ENCODE measurements at regions not wholly inside any gene's neighbourhood (a gene's known extent, or its start where the extent isn't known, plus 50 kb on each side); places are given as distances from the start of the nearest gene placed in this dataset.

DNA sequence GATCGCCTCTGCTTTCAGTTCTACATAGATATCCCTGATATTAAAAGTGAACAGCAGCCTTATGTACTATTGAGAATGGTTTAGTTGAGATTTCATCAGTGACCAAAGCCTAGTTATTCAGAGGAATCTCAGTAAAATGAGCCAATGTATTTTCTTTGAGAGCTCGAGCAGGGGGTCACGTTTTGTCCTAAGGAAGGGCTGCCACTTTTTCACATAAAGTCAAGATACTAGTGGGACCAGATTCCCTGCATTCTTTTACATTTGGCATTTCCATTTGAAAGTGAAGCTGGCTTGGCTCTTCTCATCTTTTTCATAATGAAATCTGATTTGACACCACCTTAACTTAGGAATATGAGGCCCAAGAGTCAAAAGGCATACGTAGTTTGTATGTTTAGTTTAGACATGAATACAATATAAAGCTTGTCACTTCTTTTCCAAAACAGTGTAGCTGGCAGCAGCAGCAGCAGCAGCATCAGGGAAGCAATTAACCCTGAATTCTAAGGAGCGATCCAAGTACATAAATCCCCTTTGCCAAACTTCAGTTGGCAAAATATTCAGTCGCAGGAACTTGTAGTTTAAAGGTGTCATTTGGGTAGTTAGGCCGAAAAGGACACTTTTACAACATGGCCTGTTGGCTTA is 1752.2 kb upstream of the PCDH20 start:
- no peak for DNase-seq (ENCODE audit: low read depth in 4 of 4, low spot score in 3 of 4)

DNA sequence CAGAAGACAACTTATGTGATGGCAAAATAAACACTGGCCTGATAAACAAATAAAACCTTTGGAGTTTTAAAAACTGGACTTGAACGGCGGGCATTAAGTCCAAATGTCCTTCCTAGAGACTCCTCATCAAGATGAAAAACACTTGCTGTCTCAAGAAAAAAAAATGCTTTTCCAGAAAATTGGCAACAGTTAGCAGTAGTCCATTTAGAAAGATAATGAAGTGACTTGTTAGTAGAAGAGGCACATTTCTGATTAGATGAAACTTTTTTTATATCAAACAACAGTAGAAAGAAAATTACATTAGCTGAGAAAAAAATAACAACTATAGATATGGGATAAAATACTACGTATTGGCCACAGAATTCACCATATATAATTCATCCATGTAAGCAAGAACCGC is 1750.7 kb upstream of the PCDH20 start:
- DNase-seq (ENCODE audit: low read depth in 4 of 4, low spot score in 3 of 4), result no peak

DNA sequence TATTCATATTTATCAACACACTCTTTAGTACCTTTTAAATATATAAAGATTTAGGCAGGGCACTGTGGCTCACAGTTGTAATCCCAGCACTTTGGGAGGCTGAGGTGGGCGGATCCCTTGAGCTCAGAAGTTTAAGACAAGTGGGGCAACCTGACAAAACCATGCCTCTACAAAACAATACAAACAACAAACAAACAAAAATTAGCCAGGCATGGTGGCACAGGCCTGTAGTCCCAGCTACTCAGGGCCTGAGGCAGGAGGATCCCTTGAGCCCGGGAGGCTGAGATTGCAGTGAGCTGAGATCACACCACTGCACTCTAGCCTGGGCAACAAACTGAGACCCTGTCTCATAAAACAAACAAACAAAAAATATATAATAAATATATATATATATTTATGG is 1748.3 kb upstream of the PCDH20 start:
- no peak for DNase-seq (ENCODE audit: low read depth in 4 of 4, low spot score in 3 of 4)

DNA sequence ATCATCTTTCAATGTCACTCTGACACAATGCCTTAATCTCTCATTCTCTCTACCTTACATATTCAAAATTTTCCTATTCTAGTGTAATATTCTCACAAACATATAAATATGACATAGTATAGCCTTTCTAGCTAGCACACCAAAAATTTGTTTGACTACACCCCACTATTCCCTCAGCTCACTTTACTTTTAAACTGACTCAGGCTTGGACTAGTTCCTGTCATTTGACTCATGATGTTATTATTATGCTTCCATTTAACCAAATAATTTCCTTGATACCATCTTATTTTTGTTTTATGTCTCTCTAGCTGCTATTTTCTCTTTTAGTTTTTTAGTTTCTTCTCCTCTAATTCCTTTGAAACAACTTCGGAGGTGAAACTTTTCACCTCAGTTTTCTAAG is 1745.6 kb upstream of the PCDH20 start:
- DNase-seq (ENCODE audit: low read depth in 4 of 4, low spot score in 3 of 4), result no peak

DNA sequence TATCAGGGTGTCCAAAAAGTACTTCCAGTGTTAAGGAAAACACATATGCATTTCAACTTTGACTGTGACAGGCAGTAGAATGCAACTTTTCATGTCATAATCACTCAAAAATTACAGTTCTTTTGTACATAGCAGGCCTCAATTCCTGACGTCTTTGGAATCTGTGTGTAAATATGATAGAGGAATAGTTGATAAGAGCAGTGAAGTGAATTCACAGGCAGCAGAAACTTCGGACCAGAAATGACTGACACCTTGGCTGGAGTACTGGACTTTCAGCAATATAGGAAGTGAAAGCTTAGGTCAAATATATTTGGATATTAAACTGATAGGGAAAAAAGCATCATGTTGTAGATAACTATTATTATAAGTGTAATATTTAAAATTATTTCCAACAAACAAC is 1741.2 kb upstream of the PCDH20 start:
- no peak for DNase-seq (ENCODE audit: low read depth in 4 of 4, low spot score in 3 of 4)

DNA sequence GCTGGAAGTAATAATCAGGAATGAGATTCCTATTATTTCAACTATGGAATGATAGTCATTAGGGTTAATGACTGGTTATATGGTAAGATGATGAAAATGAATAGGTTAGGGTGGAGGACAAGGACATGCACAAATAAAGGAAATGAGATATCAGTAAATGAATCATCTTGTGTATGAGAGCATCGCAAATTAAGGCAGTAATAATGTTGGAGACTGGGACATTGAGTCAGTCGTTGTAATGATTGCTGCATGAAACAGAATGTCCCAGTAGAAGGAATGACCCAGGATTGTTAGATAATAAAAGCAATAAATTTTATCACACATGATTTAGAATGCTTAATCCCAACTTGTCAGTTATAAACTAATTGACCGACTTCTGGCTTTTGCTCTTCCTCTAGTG is 1733.7 kb upstream of the PCDH20 start:
- DNase-seq (ENCODE audit: low read depth in 4 of 4, low spot score in 3 of 4), result no peak

DNA sequence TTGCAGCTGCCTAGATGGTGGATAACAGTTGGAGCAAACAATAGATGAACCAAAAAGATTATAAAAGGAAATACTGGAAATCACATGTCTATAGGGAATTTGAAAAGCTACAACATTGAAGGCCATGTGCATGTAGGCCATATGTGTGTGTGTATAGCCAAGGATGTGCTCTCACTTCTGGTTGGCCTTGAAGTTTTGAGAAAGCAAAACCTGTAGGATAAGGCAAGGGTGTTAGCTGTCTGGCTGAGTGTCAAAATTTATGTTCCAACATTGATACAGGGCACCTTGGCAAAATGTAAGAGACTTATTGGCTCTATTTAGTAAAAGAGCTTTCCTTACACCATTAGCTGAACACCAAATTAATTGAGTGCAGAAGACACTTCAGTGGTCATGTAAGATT is 1723.6 kb upstream of the PCDH20 start:
- no peak for DNase-seq (ENCODE audit: low read depth in 4 of 4, low spot score in 3 of 4)

DNA sequence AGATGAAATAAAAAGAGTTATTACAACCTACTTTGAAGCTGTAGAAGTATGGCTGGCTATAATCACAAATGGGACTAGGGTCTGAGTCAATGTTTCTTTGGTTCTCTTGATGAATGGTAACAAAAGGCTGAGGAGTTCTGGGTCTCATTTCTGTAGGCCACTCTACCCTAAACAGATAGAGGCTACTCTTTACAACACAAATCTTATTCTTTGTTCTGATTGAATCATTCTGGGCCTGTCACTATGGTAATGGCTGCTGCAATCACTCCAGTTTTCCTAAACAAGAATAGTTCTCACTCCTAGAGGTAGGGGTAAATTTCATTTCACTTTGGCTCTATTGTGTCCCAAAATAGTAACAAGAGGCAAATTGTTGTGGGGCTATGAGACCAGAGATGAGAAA is 1714.3 kb upstream of the PCDH20 start:
- DNase-seq (ENCODE audit: low read depth in 4 of 4, low spot score in 3 of 4), result no peak

DNA sequence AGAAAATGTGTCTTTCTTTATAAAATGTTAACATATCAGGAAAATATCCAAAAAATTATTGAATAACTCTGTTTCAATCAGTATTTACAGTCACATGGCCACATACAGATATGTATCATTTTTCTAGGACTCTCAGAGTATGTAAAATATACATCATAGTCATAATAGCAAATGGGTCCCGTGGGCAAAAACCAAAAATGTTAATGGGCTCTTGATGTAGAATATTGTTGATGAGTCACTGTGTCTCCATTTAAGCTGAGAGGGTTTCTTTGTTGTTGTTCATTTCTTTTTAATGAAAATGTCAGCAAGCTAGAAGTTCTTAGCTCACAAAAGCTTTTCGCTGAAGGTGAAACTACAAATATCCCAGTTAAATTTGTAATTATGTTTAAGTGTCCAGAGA is 1713.1 kb upstream of the PCDH20 start:
- DNase-seq (ENCODE audit: low read depth in 4 of 4, low spot score in 3 of 4), result no peak

DNA sequence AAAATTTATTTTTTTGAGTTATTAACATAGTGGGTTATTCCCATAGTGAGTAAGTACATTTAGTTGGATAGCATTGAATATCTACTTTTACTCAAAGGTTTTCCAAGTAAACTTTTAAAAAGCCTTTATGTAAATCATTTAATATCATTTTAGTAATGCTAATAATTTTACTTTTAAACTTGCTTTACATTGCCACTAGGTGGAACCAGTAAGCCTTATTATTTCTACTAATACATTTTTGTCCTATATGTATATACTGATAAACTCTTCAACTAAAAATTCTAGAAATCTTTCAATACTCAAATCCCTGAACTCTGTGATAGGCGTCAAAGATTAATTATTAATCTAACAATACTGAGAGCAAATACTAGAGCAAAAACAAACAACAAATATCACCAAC is 1709.2 kb upstream of the PCDH20 start:
- DNase-seq (ENCODE audit: low read depth in 4 of 4, low spot score in 3 of 4), result no peak

DNA sequence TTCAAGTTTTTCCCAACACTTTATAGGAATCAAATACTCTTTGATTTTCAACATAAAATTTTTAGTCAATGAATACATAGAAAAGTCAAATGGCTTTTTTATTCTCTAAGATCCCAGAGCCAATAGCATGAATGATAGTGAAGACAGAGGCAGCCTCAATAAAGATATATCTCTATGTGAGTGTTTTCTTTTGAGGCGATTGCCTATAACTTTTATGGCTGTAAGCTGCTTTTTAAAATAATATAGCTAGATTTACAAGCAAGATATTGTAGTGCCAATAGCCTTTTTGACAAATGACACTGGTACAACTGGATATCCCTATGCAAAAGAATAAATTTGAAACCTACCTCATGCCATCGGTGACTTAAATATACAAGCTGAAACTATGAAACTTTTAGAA is 1705.2 kb upstream of the PCDH20 start:
- no peak for DNase-seq (ENCODE audit: low read depth in 4 of 4, low spot score in 3 of 4)

DNA sequence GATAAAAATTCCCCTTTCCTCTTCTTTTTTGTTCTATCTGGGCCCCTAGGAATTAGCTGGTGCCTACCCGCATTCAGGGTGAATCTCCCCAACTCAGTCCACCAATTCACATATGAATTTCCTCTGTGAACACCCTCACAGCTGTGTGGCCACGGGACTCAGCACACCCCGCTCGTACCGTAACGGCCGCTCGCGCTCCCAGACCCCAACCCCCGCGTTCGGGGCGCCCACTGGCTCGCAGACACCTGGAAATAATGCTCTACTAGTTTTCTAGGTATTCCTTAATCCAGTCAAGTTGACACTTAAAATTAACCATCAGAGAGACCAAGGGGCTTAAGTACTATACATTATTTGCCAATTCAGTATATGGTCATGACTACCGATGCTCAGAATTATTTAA is 1702.1 kb upstream of the PCDH20 start:
- no peak for DNase-seq (ENCODE audit: low read depth in 4 of 4, low spot score in 3 of 4)

DNA sequence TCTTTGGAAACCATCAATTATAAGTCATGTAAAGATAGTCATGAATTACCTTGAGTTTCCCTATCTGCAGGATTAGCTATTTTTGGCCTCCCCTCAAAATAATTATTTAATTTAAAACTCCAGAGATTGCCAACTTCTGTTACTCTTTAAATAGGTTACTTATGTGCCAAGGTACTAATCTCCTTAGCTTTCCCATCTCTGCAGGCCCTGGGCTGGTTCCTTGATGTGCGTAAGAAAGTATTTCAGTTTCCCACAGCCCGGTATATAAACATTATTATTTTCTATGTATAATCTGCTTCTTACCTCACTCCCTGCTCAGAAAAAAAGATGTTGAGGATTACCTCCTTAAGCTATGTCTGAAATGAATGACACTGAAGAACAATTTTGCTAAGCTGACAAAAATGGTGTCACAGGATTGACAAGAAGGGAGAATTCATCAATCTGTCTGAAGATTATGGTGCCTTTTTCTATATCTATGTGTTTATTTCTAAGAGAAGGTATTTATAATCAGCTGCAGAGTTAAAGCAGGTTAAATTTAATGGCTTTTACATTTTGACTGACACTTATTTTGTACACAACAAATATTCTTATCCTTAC is 1697.2 kb upstream of the PCDH20 start:
- no peak for DNase-seq (ENCODE audit: low read depth in 4 of 4, low spot score in 3 of 4)

DNA sequence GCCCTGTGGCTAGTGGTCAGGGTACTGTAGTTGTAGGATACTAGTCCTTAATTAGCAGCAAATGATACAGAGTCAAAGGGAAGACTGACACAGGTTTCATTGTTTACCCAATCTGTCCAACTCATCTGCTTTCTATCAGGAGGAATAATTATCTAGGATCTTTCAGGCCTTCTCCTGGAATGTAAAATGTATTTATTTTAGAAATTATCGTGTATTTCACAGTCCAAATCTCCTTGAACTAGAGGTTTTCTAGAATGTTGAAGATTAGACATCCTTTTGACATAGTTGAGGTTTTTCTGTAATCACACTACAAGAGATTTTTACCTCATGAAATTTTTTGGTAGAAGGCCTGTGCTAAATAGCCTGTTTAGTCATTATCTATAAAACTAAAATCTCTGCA is 1694.8 kb upstream of the PCDH20 start:
- no peak for DNase-seq (ENCODE audit: low read depth in 4 of 4, low spot score in 3 of 4)

DNA sequence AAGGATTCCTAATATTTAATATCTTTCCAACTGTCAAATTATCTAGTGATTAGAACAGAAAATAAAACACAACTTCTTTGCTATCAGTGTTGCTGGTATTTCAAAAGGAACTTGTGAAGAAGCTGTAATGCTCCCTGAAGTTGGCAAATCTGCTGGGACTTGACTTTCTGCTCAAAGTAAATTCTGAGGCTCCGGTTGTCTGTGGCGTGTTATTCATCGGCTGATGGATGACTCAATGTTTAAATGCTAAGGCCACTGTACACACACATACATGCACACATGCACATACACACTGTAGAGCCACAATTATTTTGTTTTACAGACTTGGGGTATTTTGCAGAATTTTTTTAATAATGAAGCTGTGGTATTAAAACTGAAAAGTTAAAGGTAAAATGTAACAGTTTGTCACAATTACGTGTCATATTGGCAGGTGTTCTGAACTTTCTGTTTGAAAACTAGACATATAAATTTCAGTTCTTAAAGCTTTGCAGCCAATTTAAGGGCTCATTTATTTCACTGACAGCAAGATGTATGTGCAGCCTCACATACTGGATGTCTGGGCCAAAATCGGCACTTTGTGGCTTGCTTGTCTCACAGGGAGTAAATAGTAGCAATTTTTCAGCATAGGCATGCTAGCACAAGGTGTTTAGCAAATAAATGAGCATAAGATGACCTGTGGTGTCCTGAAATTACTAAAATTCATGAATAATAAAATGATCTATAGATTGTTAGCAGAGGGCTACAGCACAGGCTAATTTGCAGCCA is 1691.7 kb upstream of the PCDH20 start:
- DNase-seq (ENCODE audit: low read depth in 4 of 4, low spot score in 3 of 4), result no peak

DNA sequence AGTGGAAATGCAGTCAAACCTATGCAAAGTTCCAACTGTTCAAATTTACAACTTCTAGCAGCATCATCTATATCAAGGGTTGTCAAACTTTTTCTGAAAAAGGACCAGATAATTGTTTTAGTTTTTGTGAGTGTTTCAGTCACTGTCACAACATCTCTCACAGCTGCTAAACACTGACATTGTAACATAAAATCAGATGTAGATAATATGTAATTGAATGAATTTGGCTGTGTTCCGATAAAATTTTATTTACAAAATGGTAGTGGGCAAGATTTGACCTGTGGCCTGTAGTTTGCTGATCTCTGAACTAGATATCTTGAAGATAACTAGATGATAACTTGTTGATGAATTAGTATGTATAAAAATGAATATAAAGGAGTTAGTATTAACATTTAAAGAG is 1679.1 kb upstream of the PCDH20 start:
- DNase-seq (ENCODE audit: low read depth in 4 of 4, low spot score in 3 of 4), result no peak

DNA sequence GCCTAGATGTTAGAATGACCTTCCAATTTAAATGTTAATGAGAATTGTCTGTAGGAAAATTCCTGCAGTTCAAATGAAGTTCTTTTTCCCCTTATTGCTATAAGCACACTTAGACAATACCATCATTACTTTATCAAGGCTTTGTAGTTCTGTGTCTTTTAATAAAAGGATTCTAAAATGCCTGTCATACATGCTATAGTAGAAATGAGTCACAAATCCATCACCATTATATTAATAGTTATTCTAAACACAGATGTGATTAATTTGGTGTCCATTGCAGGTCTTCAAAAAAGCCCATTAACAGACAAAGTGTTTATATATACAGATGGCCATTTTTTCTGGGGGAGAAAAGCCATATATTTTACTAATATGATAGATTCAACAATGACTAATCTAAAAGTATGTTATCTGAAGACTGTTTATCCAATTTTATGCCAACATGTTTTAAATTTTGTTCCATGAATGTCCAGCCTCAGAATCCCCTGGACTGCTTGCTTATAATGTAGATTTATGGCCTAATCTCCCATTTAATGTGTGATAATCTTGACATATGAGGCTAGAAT is 1678.3 kb upstream of the PCDH20 start:
- DNase-seq (ENCODE audit: low read depth in 4 of 4, low spot score in 3 of 4), result no peak

DNA sequence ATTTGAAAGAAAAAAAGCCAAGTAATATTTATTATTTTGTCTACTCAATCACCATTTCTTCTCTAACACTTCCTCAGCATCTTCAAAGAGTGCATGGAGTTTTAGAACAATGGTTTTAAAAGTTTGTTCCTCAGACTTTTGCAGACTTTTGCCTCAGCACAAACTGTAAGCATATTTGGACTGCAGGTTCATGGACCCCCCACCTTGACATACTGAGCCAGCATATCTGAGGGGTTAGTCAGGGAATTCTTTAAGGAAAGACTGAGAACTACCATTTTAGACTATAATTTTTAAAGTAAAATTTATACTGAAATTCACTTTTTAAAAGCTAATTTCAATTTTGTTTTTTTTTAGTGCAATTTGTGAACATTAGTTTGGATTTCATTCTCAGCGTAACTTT is 1676.8 kb upstream of the PCDH20 start:
- no peak for DNase-seq (ENCODE audit: low read depth in 4 of 4, low spot score in 3 of 4)

DNA sequence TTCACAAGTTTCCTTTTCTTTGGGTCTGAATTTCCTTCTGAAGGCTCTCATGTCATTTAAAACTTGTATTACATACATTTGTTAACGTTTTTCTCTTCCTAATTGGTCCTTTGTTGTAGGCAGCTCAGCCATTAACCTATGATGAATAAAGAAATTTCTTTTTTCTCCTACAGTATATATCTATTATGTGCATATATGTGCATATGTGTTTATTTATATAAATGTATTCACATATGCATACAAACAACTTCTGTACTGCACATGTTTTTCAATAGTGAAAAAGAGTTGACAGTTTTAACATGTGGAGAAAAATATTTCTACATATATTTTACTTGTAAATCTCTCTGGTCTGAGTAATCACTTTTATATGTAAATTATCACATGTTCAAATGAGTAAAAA is 1674.9 kb upstream of the PCDH20 start:
- no peak for DNase-seq (ENCODE audit: low read depth in 4 of 4, low spot score in 3 of 4)

DNA sequence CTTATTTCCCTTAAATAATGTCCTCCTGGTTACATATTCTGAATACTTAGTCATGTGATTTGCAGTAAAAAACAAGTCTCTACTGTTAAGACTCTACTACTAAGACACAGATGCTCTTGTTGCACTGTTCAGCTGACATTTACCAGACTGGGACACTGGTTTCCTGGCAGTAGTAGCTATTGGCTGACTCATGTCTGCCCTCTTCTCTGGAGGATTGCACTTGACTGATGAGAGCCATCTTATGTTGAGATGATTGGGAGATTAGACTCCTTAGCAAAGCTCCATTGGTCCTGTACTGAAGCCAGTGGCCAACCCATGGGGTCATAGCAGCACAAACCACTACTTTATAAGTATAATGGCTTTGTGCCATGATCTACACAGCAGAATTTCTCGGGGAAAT is 1672.6 kb upstream of the PCDH20 start:
- no peak for DNase-seq (ENCODE audit: low read depth in 4 of 4, low spot score in 3 of 4)

DNA sequence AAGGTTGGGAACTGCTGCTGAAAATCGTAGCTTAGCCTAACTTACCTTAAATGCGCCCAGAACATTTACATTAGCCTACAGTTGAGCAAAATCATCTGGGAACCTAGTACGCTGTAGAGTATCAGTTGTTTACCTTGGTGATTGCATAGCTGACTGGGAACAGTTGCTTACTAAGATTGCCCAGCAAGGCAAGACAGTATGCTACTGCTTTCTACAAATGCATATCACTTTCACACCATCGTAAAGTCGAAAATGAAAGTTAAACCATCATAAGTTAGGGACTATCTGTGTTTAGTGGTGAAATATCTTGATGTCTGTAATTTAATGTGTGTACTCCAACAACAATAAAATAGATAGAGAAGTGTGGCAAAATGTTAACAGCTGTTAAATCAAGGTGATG is 1670.6 kb upstream of the PCDH20 start:
- no peak for DNase-seq (ENCODE audit: low read depth in 4 of 4, low spot score in 3 of 4)

DNA sequence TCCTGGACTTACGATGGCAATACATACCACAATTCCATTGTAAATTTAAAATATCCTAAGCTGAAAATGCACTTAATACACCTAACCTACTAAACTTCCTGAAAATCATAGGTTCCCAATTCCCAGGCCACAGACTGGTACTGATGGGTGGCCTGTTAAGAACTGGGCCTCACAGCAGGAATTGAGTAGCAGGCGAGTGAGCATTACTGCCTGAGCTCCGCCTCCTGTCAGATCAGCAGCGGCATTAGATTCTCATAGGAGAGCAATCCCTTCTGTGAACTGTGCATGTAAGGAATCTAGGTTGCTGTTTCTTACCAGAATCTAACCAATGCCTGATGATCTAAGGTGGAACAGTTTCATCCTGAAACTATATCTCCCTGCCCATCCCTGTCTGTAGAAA is 1670.2 kb upstream of the PCDH20 start:
- DNase-seq (ENCODE audit: low read depth in 4 of 4, low spot score in 3 of 4), result no peak

Measured in right renal pelvis (tissue), 4 donors.